ENCODE measurements at regions not wholly inside any gene's neighbourhood (a gene's known extent, or its start where the extent isn't known, plus 50 kb on each side); places are given as distances from the start of the nearest gene placed in this dataset.
A peak's percentile ranks its signal among the peaks of the same experiment; 100 is the strongest.

- H3K36me3 ChIP-seq (replicated peaks in 1 of 2; ENCODE audit: control insufficient read depth in 1 of 2, insufficient read depth in 2 of 2, low read length in 2 of 2), result no peaks in the 10 kb centered on the region
- peak; percentile 45 for DNase-seq (ENCODE audit: low spot score)
- intact Hi-C loops (cut with micrococcal nuclease; ENCODE audit: unreplicated experiment), result no loop called here
- H2AFZ ChIP-seq (ENCODE audit: low read length), result peak overlapping the region; percentile 35
- H3K4me3 ChIP-seq (replicated peaks in 1 of 3; ENCODE audit: insufficient read depth in 1 of 3, low read depth in 2 of 3, low read length in 3 of 3), result no peak overlapping the region
- FAIRE-seq, result no peak
- H3K27me3 ChIP-seq (ENCODE audit: control insufficient read depth in 1 of 2, insufficient read depth in 2 of 2, low read length in 2 of 2), result no peaks in the 10 kb centered on the region
- no TSS peak for BruUV-seq (replicated peaks)
- H3K4me1 ChIP-seq (ENCODE audit: insufficient read depth, low read length), result peaks cover 46% of the 10 kb centered on the region
- CTCF ChIA-PET (ENCODE audit: low intra/inter-chr PET ratio, low total read pairs), result no interaction called here
- POLR2A ChIA-PET, result interaction anchor here (0.7 to 2.1 kb wide), 2 partner anchors 15 to 30 kb away, joined by 3 to 7 read pairs; no protein-coding TSS in a partner anchor
- H3K4me2 ChIP-seq (ENCODE audit: low read depth, low read length), result peak overlapping the region; percentile 32
- peaks cover 4% of the 10 kb centered on the region; the same call in 1 of the 2 replicates for H3K9me3 ChIP-seq (ENCODE audit: low read length)
- H4K20me1 ChIP-seq (ENCODE audit: insufficient read depth, low read length), result no peaks in the 10 kb centered on the region
- WGBS (ENCODE audit: low lambda C conversion rate), result 8% methylated on average over 4 of the region's 4 CpGs
- H3K27ac ChIP-seq (ENCODE audit: extremely low read length, insufficient read depth, low read length), result no peak overlapping the region
- peak; percentile 77 for ATAC-seq
- in situ Hi-C loops (cut with HindIII; ENCODE audit: extremely low pct_ligation_motif_present, low pct_unique_long_range_greater_than_20kb), result no loop called here
- no peak overlapping the region for H3K9ac ChIP-seq (ENCODE audit: insufficient read depth, low read depth, low read length)
- no peaks in the 10 kb centered on the region for H3K79me2 ChIP-seq (ENCODE audit: insufficient read depth, low read length)
- TF ChIP-seq CREB1 (IDR thresholded peaks at IDR 0.05) (no peak), CREB1 (CRISPR knock-in tag; IDR thresholded peaks at IDR 0.05) (no peak), IRF1 (CRISPR knock-in tag; IDR thresholded peaks at IDR 0.05; ENCODE audit: low read depth) (no peak), ZNF567 (CRISPR knock-in tag; IDR thresholded peaks at IDR 0.05; ENCODE audit: borderline replicate concordance) (no peak), USF2 (IDR thresholded peaks at IDR 0.05; ENCODE audit: low read depth, low read length) (no peak), USF2 (CRISPR knock-in tag; IDR thresholded peaks at IDR 0.05; ENCODE audit: borderline replicate concordance) (no peak), ZNF878 (CRISPR knock-in tag; IDR thresholded peaks at IDR 0.05) (no peak), NFE2 (CRISPR knock-in tag; IDR thresholded peaks at IDR 0.05) (no peak), CREBL2 (CRISPR knock-in tag; IDR thresholded peaks at IDR 0.05; ENCODE audit: borderline replicate concordance) (no peak), ZNF788 (CRISPR knock-in tag; IDR thresholded peaks at IDR 0.05; ENCODE audit: borderline replicate concordance) (no peak), ZNF292 (CRISPR knock-in tag; IDR thresholded peaks at IDR 0.05; ENCODE audit: borderline replicate concordance, low read depth) (no peak), SAFB2 (CRISPR knock-in tag; IDR thresholded peaks at IDR 0.05; ENCODE audit: borderline replicate concordance, low read depth) (no peak), THAP8 (CRISPR knock-in tag; IDR thresholded peaks at IDR 0.05; ENCODE audit: borderline replicate concordance) (no peak), GMEB2 (CRISPR knock-in tag; IDR thresholded peaks at IDR 0.05; ENCODE audit: low read depth) (no peak), ZNF550 (CRISPR knock-in tag; IDR thresholded peaks at IDR 0.05; ENCODE audit: borderline replicate concordance) (no peak), IKZF5 (CRISPR knock-in tag; IDR thresholded peaks at IDR 0.05) (0 out of 2 replicates have a peak, but pooled peaks have one; percentile 23), MIER3 (CRISPR knock-in tag; IDR thresholded peaks at IDR 0.05; ENCODE audit: borderline replicate concordance) (0 out of 2 replicates have a peak, but pooled peaks have one; percentile 39), ZFP90 (CRISPR knock-in tag; IDR thresholded peaks at IDR 0.05; ENCODE audit: borderline replicate concordance) (no peak), HOXD1 (CRISPR knock-in tag; IDR thresholded peaks at IDR 0.05) (no peak)
Observed at GRCh38 chr11:116397602-116398084, 375.1 kb downstream of the BUD13 start.

Data from HepG2 (cell line).